GM18867 (cell line): ENCODE measurements at regions not wholly inside any gene's neighbourhood (a gene's known extent, or its start where the extent isn't known, plus 50 kb on each side); places are given as distances from the start of the nearest gene placed in this dataset.

Experiments
- ATAC-seq: cut with Tn5 transposase; IDR thresholded peaks from one replicate; pipeline ENCODE4 v1.9.1; 2021; ENCODE audit warnings: mild to moderate bottlenecking, moderate library complexity; ENCODE audit not compliant: unreplicated experiment

DNA sequence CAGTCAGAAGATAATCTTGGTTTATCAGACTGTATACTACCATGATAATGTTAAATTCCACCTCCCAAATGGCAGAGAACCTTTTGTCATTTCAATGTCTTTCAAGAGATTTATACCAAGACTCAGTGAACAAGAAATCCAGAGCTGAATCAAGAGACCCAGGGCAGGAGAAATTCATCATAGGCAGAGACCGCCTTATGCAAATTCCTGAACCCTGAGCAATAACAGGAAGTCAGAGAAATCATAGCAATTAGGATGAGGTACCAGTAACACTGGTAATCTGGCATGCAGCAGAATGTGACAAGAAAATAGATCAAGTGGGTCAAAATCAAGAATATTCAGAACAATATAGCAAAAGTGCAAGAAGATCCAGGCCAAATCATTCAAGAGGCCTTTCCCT, 412.4 kb upstream of the LRATD1 start:
- ATAC-seq: no peak

DNA sequence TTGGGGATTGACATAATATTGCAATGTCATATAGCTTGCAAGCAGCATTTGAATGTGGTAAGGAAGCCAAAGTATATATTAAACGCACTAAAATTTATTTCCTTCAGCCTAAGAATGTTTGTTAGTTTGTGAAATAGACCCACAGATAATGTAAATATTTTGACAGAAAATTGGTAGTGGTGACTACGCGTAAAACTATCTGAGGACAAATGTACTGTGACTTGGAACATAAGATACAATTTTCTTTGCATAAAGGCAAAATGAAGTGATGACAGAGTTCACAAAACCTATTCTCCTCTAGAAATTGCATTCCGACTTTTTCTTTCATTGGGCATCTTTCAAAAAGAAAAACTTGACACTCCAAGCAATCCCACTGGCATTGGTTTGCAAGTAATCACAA, 411.1 kb upstream of the LRATD1 start:
- ATAC-seq: no peak

DNA sequence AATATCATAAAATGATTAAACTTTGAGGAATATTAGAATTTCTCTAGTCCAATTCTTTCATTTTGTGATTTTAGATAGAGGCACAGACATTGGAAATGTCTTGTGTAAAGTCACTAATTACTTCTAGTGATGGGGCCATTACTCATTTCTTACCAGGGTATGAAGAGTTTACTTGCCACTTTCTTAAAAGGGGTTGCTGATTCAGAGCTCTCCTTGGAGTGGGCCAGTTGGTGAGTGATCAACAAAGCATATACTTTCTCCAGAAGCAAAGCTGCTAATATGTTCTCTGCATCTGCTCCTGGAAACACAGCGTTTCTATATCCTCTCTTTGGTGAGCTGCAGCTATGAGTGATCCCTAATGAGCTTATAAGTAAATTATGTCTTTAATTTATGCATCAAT, 408.9 kb upstream of the LRATD1 start:
- no peak for ATAC-seq

DNA sequence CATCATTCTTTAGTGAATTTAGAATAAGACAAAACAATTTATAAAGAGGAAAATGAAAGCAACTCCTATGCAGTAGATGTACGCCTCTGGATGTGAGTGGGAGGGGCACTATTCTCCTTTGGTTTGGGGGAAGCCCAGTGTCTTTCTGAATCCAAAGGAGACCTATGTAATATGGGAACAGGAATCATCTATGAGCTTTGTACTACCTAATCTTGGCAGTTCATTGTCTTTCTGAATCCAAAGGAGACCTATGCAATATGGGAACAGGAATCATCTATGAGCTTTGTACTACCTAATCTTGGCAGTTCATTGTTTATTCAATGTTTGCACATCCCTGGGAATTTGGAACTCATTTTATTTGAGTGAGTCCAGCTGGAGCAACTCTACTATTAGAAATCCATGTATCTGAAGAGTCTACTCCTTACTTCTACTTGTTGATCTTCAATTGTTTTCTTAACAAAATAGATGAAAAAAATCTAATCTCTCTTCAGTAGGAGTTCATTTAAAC, 401.1 kb upstream of the LRATD1 start:
- ATAC-seq: no peak

- ATAC-seq: no peak
These were observed 400.3 kb upstream of the LRATD1 start for GRCh38 chr2:14232217-14232616.

DNA sequence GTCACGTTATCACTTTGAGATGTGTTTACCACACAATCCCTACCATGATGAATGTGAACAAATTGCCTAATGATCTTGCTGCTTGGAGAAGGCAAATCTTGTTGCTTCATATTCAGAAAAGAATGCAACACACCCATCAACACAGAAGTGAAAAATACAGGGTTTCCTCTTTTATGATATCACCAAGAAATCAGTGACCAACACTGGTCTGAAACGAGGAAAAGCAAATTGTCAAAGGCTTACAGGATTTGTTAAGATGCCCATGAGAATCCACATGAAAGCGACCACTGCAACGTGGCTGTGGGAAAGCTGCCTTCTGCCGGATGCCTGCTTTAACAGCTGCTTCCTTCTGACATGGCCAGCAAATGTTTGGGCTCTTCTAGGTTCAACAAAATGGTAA, 397.6 kb upstream of the LRATD1 start:
- no peak for ATAC-seq

DNA sequence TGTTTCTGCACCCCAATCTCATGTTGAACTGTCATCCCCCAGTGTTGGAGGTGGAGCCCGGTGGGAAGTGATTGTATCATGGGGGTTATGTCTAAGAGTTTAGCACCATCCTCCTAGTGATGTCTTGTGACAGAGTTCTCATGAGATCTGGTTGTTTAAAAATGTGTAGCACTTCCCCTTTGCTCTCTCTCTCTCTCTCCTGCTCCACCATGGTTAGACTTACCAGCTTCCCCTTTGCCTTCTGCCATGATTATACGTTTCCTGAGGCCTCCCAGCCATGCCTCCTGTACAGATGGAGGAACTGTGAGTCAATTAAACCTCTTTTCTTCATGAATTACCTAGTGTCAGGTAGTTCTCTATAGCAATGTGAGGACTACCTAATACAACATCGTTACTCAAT, 396.9 kb upstream of the LRATD1 start:
- ATAC-seq: no peak

DNA sequence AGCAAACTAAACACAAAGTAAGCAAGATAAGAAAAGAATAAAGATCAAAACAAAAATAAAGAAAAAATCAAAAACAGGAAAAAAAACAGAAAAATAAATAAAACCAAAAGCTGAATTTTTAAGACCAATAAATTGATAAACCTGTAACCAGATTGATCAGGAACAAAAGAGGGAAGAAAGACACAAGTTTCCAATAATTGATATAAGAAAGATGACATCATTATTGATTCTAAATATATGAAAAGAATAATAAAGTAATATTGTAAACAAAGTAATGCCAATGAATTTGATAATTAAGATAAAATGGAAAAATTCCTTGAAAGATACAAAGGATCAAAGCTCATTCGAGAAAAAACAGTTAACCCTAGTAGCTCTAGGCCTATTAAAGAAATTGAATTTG, 394.6 kb upstream of the LRATD1 start:
- no peak for ATAC-seq

- no peak for ATAC-seq
These were observed 392.9 kb upstream of the LRATD1 start for GRCh38 chr2:14239605-14240004.

- no peak for ATAC-seq
These were observed 391.6 kb upstream of the LRATD1 start for GRCh38 chr2:14240868-14241267.

DNA sequence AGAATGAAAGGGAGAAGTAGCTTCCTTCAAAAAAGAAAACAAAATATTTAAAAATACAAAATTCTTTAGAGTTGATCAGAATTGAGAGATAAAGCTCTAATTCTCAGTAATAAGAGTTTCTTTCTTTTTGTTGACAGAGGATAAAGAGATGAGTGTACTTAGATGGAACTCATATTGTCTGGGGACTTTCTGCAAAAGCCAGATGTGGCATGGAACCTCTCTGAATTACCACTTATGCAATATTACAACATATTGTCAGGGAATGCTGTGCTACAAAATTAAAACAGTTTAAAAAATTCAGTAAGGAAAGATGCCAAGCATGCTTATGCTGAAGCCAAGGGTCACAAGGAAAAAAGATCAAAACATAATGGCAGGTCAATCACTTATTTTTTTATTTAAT, 386.6 kb upstream of the LRATD1 start:
- ATAC-seq: no peak

DNA sequence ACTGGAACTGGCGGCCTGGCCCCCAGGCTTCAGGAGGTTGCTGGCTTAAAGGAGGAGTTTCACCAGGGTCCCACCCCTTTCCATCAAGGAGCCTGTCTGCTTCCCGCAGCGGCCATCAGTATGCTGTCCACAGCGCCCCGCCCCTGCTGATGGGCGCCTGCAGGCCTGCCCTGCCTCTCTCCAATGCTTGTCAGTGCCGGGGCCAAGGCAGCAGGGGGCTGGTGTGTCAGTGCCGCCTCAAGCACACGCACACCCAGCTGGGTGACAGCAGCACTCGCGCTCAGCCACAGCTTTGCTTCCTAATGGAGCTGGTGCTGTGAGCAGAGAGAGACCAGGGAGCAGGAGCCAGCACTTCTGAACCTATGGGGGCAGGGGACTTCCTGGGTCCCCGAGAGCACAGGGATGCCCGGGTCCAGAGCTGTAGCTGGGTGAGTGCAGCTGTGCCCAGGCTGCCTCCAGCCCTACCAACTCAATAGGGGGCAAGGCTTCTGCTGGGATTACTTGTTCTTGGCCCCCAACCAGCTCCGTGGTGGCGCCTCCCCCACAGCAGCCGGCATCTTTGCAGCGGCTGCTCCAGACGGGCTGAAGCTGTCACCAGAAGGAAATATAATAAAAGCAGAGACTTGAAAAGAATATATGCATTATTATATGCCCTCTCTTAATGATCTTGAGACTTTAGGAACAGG, 377.2 kb upstream of the LRATD1 start:
- ATAC-seq: no peak

GRCh38 chr2:14256890-14257289, 375.6 kb upstream of the LRATD1 start:
- ATAC-seq: no peak

- no peak for ATAC-seq
These were observed 374.6 kb upstream of the LRATD1 start for GRCh38 chr2:14257801-14258507.

- no peak for ATAC-seq
These were observed 370.7 kb upstream of the LRATD1 start for GRCh38 chr2:14261771-14262170.

GRCh38 chr2:14263053-14263452, 369.5 kb upstream of the LRATD1 start:
- ATAC-seq: no peak

DNA sequence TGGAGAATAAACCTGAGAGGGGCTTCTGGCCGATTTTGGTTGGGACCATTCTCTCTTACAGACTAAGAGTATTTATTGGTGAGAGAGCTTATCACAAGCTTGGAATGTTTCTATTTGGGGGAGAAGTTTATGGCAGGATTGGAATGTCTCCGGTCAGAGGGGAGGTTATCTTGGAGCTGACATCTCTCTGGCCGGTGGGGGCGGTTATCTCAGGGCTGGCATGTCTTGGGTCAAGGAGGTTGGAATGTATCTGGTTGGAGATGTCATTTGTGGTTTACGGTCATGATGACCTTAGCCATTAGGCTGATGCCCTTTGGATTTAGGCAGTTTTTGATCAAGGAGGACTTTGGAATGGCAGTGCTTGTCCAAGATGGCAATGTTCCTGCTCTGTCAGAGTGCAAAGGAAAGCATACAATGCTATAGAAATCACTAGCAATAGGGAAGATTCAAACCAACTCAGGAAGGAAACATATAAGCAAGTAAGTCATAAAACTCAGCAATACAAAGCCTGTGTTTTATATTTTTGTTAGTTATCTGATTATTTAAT, 362.4 kb upstream of the LRATD1 start:
- no peak for ATAC-seq

DNA sequence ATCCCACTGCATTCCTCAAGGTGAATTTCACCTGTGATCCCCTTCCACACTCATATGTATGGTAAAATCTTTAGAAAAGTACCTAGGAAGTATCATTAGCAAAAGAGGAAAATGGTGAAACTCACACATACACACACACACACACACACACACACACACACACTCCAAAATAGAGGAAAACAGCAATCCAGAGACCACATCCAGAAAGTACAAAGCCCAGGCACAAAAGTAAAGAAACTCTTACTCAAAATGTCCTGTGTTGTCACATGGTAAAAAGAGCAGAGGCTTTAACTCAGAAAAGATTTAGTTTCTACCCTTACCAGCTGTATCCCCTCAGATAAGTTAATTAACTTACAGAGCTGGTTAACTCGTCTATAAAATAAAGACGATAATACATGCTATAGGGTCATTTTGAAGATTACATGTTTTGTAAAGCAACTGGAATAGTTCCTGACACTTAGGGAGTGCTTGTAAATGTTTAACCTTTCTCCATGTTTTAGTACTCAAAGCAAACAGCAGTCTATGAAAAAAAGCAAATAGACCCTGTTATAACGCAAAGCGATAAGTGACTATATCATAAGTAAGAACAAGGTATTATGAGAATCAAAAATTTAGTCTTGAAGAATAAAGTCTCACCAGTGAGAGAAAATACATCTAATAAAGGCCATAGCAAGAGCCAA, 360.0 kb upstream of the LRATD1 start:
- ATAC-seq: no peak

DNA sequence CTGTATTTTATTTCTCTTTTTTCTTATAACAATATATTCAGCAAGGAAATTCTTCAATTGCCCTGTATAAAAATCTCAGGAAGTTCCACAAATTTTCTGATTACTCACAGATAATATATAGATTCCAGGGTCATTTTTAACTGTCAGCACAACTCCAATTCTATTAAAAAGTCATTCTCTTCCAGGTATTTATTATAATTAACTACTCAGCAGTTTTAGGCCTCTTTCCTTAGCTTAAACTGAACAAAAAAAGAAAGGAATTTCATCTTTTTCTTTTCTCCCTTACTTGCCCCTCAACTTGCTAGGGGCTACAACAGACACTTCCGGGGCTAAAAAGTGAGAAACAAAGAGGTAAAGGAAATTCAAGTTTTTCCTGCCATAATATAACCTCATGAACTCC, 358.9 kb upstream of the LRATD1 start:
- ATAC-seq: no peak

- ATAC-seq: no peak
These were observed 348.3 kb upstream of the LRATD1 start for GRCh38 chr2:14284244-14284643.

GRCh38 chr2:14285812-14286211, 346.7 kb upstream of the LRATD1 start:
- no peak for ATAC-seq

- no peak for ATAC-seq
These were observed 344.5 kb upstream of the LRATD1 start for GRCh38 chr2:14288016-14288415.
